Posterior vena cava (tissue), 2 donors: ENCODE measurements at regions not wholly inside any gene's neighbourhood (a gene's known extent, or its start where the extent isn't known, plus 50 kb on each side); places are given as distances from the start of the nearest gene placed in this dataset.

Source experiments
- DNase-seq: peaks from one replicate; pipeline ENCODE4 v3.0.0-alpha.2; 2020; ENCODE audit warnings: low spot score
- intact Hi-C, 2 donors: fragments of 100-400 bp; cut with DNase I; formaldehyde crosslinking; loops; one replicate each; pipeline versions ENCODE4 v1.14.1 to v1.14.2; 2022 to 2023
- donor health status: DM: yes; HTN: yes; CAD: no.
- donor health status: DM: yes; HTN: yes; CAD: no.

GRCh38 chr2:5353565-5353964 is 338.6 kb upstream of the SOX11 start:
- intact Hi-C loops = no loop called here

GRCh38 chr2:5359397-5359796 is 332.8 kb upstream of the SOX11 start:
- intact Hi-C loops = no loop called here
- DNase-seq = no peak

More at GRCh38 chr2:5353565-5353964, 338.6 kb upstream of the SOX11 start:
- no peak for DNase-seq

GRCh38 chr2:5360081-5360480 is 332.1 kb upstream of the SOX11 start:
- DNase-seq = no peak
- intact Hi-C loops = no loop called here

- intact Hi-C loops = no loop called here
Observed at GRCh38 chr2:5364361-5364760, 327.8 kb upstream of the SOX11 start.

GRCh38 chr2:5365871-5366461 is 326.2 kb upstream of the SOX11 start:
- intact Hi-C loops = no loop called here
- peak; percentile 83 for DNase-seq

More at GRCh38 chr2:5364361-5364760, 327.8 kb upstream of the SOX11 start:
- DNase-seq = no peak

- DNase-seq = no peak
- intact Hi-C loops = no loop called here
Observed at GRCh38 chr2:5367321-5367720, 324.9 kb upstream of the SOX11 start.

- intact Hi-C loops = no loop called here
- DNase-seq = no peak
Observed at GRCh38 chr2:5368263-5368662, 323.9 kb upstream of the SOX11 start.

- DNase-seq = no peak
- intact Hi-C loops = no loop called here
Observed at GRCh38 chr2:5369510-5369909, 322.7 kb upstream of the SOX11 start.

GRCh38 chr2:5370158-5370557 is 322.0 kb upstream of the SOX11 start:
- intact Hi-C loops = no loop called here
- no peak for DNase-seq

GRCh38 chr2:5372141-5372540 is 320.0 kb upstream of the SOX11 start:
- intact Hi-C loops = no loop called here
- DNase-seq = no peak

GRCh38 chr2:5373200-5373599 is 319.0 kb upstream of the SOX11 start:
- no peak for DNase-seq
- intact Hi-C loops = no loop called here

- intact Hi-C loops = no loop called here
- DNase-seq = no peak
Observed at GRCh38 chr2:5374762-5375161, 317.4 kb upstream of the SOX11 start.

GRCh38 chr2:5377323-5377722 is 314.9 kb upstream of the SOX11 start:
- DNase-seq = no peak
- intact Hi-C loops = no loop called here

GRCh38 chr2:5379811-5380210 is 312.4 kb upstream of the SOX11 start:
- no peak for DNase-seq
- intact Hi-C loops = no loop called here

GRCh38 chr2:5385596-5385995 is 306.6 kb upstream of the SOX11 start:
- no peak for DNase-seq
- intact Hi-C loops = no loop called here

GRCh38 chr2:5387406-5387805 is 304.8 kb upstream of the SOX11 start:
- DNase-seq = no peak
- intact Hi-C loops = no loop called here

- intact Hi-C loops = no loop called here
Observed at GRCh38 chr2:5389740-5390139, 302.4 kb upstream of the SOX11 start.

GRCh38 chr2:5391362-5391761 is 300.8 kb upstream of the SOX11 start:
- intact Hi-C loops = no loop called here
- DNase-seq = no peak

More at GRCh38 chr2:5389740-5390139, 302.4 kb upstream of the SOX11 start:
- DNase-seq = no peak

GRCh38 chr2:5392658-5393057 is 299.5 kb upstream of the SOX11 start:
- intact Hi-C loops = no loop called here

GRCh38 chr2:5393474-5393873 is 298.7 kb upstream of the SOX11 start:
- DNase-seq = no peak
- intact Hi-C loops = no loop called here

More at GRCh38 chr2:5392658-5393057, 299.5 kb upstream of the SOX11 start:
- DNase-seq = no peak

GRCh38 chr2:5394223-5394622 is 298.0 kb upstream of the SOX11 start:
- intact Hi-C loops = no loop called here
- DNase-seq = no peak

GRCh38 chr2:5401115-5401657 is 291.0 kb upstream of the SOX11 start:
- intact Hi-C loops = no loop called here
- no peak for DNase-seq
